DND-41 (cell line): ENCODE measurements at regions not wholly inside any gene's neighbourhood (a gene's known extent, or its start where the extent isn't known, plus 50 kb on each side); places are given as distances from the start of the nearest gene placed in this dataset.

Source experiments
- ATAC-seq: fragments of 200-7000 bp; cut with Tn5 transposase; 3 replicates; pipeline ENCODE4 v1.9.1; 2021; ENCODE audit warnings: low read depth; ENCODE audit not compliant: insufficient read depth
- DNase-seq: peaks from one replicate; pipeline ENCODE4 v3.0.0-alpha.2; 2020
- H2AFZ ChIP-seq: 2 replicates; pipeline ENCODE4 v1.6.0; 2012; ENCODE audit warnings: low read depth, low read length
- H3K27ac ChIP-seq: 2 replicates; pipeline ENCODE4 v1.5.1; 2012; ENCODE audit warnings: low read length, inconsistent platforms
- H3K27me3 ChIP-seq: fragments of 200-600 bp; sonication (generic); 2 replicates; pipeline ENCODE4 v1.6.0; 2012; ENCODE audit warnings: low read length, mild to moderate bottlenecking, inconsistent platforms; ENCODE audit not compliant: insufficient read depth, poor library complexity
- H3K36me3 ChIP-seq: 2 replicates; pipeline ENCODE4 v1.5.1; 2012; ENCODE audit warnings: low read length, inconsistent platforms; ENCODE audit not compliant: insufficient read depth
- H3K4me1 ChIP-seq: 2 replicates; pipeline ENCODE4 v1.5.1; 2012; ENCODE audit warnings: mild to moderate bottlenecking, low read length; ENCODE audit not compliant: insufficient read depth
- H3K4me2 ChIP-seq: 2 replicates; pipeline ENCODE4 v1.6.0; 2012; ENCODE audit warnings: mild to moderate bottlenecking, moderate library complexity, low read length, inconsistent platforms; ENCODE audit not compliant: insufficient read depth
- H3K4me3 ChIP-seq, 2 experiments: fragments of 200-600 bp in 1 of 2; shearing (Covaris generic) in 1 of 2; 2 replicates each; pipeline ENCODE4 v1.5.1; 2012 to 2016; ENCODE audit warnings: inconsistent platforms in 2 of 2, low read length in 2 of 2, mild to moderate bottlenecking in 2 of 2, low read depth in 1 of 2, moderate library complexity in 1 of 2
- H3K79me2 ChIP-seq: 2 replicates; pipeline ENCODE4 v1.6.0; 2012; ENCODE audit warnings: low read length, inconsistent platforms; ENCODE audit not compliant: insufficient read depth
- H3K9ac ChIP-seq: 2 replicates; pipeline ENCODE4 v1.6.0; 2012; ENCODE audit warnings: low read depth, mild to moderate bottlenecking, inconsistent platforms, low read length, moderate library complexity
- H3K9me3 ChIP-seq: 2 replicates; pipeline ENCODE4 v1.5.1; 2012; ENCODE audit warnings: low read length, moderate library complexity, mild to moderate bottlenecking, inconsistent platforms; ENCODE audit not compliant: insufficient read depth, severe bottlenecking
- H4K20me1 ChIP-seq: 2 replicates; pipeline ENCODE4 v1.6.0; 2012; ENCODE audit warnings: low read length; ENCODE audit not compliant: insufficient read depth
- CTCF ChIP-seq: IDR thresholded peaks from 2 replicates; pipeline ENCODE4 v1.5.1; 2012; ENCODE audit warnings: borderline replicate concordance, low read length, moderate library complexity, mild to moderate bottlenecking; ENCODE audit not compliant: poor library complexity, severe bottlenecking; ENCODE audit errors: extremely low read depth
- EZH2 ChIP-seq: IDR thresholded peaks from 3 replicates; pipeline ENCODE4 v1.6.1; 2012; ENCODE audit warnings: borderline replicate concordance, low read depth, mild to moderate bottlenecking, moderate library complexity, low read length, inconsistent platforms; ENCODE audit not compliant: severe bottlenecking

GRCh38 chr4:89509708-89510281 is 202.2 kb upstream of the GPRIN3 start:
- Histone ChIP-seq H3K27ac (no peak overlapping the region), H3K4me1 (peaks cover 10% of the 10 kb centered on the region; the same call in 1 of the 2 replicates), H3K36me3 (no peaks in the 10 kb centered on the region), H3K4me2 (no peak overlapping the region), H3K79me2 (no peaks in the 10 kb centered on the region), H3K27me3 (no peaks in the 10 kb centered on the region), H3K4me3 (no peak overlapping the region), H4K20me1 (no peaks in the 10 kb centered on the region), H2AFZ (no peak overlapping the region), H3K9ac (no peak overlapping the region), H3K9me3 (peaks cover 4% of the 10 kb centered on the region)
- TF ChIP-seq CTCF (peak; percentile 14), EZH2 (no peak)
- ATAC-seq: peak; percentile 72
- DNase-seq: no peak

GRCh38 chr4:89506866-89507491 is 199.4 kb upstream of the GPRIN3 start:
- Histone ChIP-seq H3K9me3 (peaks cover 4% of the 10 kb centered on the region), H3K4me2 (no peak overlapping the region), H4K20me1 (no peaks in the 10 kb centered on the region), H3K27me3 (no peaks in the 10 kb centered on the region), H3K79me2 (no peaks in the 10 kb centered on the region), H3K4me1 (peaks cover 10% of the 10 kb centered on the region; the same call in 1 of the 2 replicates), H3K4me3 (no peak overlapping the region), H3K36me3 (no peaks in the 10 kb centered on the region), H3K27ac (no peak overlapping the region), H2AFZ (no peak overlapping the region), H3K9ac (no peak overlapping the region)
- ATAC-seq: no peak
- DNase-seq: no peak
- TF ChIP-seq EZH2 (no peak), CTCF (no peak)

GRCh38 chr4:89502581-89502980 is 195.0 kb upstream of the GPRIN3 start:
- Histone ChIP-seq H3K4me3 (no peak overlapping the region), H2AFZ (no peak overlapping the region), H3K4me1 (no peaks in the 10 kb centered on the region), H3K27ac (no peak overlapping the region), H3K4me2 (no peak overlapping the region), H3K9ac (no peak overlapping the region), H3K9me3 (no peaks in the 10 kb centered on the region), H4K20me1 (no peaks in the 10 kb centered on the region), H3K27me3 (no peaks in the 10 kb centered on the region), H3K79me2 (no peaks in the 10 kb centered on the region), H3K36me3 (no peaks in the 10 kb centered on the region)
- DNase-seq: no peak
- ATAC-seq: no peak
- no peak for TF ChIP-seq CTCF
- no peak for TF ChIP-seq EZH2
